Neural crest cell (in vitro differentiated cells): ENCODE measurements at regions not wholly inside any gene's neighbourhood (a gene's known extent, or its start where the extent isn't known, plus 50 kb on each side); places are given as distances from the start of the nearest gene placed in this dataset.

Experiments
- DNase-seq: peaks from one replicate; pipeline ENCODE4 v3.0.0; 2021; ENCODE audit warnings: low read depth, mixed read lengths, low spot score
- H3K27ac Mint-ChIP-seq: one replicate; pipeline ENCODE4 v1.8.0; 2021; ENCODE audit warnings: mild to moderate bottlenecking, mixed read lengths; ENCODE audit not compliant: unreplicated experiment
- H3K27me3 Mint-ChIP-seq: 2 replicates; pipeline ENCODE4 v1.8.0; 2021; ENCODE audit warnings: low read depth, mild to moderate bottlenecking, mixed read lengths
- H3K36me3 Mint-ChIP-seq: 2 replicates; pipeline ENCODE4 v1.8.0; 2021; ENCODE audit warnings: low read depth, mild to moderate bottlenecking, mixed read lengths
- H3K4me1 Mint-ChIP-seq: 2 replicates; pipeline ENCODE4 v1.8.0; 2021; ENCODE audit warnings: mixed read lengths
- H3K4me3 Mint-ChIP-seq: one replicate; pipeline ENCODE4 v1.8.0; 2021; ENCODE audit warnings: mild to moderate bottlenecking, mixed read lengths
- H3K9me3 Mint-ChIP-seq: 2 replicates; pipeline ENCODE4 v1.8.0; 2021; ENCODE audit warnings: mixed read lengths
- TF ChIP-seq, protein P1 (sequence below): fragments of 200-600 bp; sonication (generic); conservative IDR thresholded peaks from 2 replicates; pipeline ENCODE4 v1.5.0; 2021; ENCODE audit warnings: antibody characterized with exemption, mild to moderate bottlenecking

DNA sequence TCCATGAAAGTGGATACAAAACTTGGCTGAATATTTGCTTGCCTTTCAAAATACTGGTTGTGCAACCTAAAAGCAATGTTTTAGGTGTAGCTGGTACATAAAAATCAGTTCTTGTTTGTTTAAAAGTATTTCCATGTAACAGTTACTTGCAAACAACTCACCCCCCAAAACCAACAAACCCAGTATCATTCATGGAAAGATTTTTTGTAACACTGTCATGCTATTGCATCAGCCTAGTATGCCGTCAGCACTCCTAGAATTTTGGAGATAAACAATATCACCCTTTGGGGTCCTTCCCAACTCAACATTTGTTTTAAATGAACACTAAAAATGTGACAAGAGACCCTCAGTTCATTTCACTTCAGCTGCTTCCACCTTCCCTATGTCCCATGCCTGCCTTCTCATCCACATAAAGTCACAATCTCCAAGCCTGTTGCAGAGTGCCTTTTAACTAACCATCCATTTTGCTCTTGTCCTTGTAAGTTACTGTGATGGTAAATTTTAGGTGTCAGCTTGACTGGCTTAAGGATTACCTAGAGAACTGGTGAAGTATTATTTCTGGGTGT is 425.3 kb downstream of the DUSP10 start:
- Mint-ChIP-seq H3K36me3 (no peaks in the 10 kb centered on the region), H3K27me3 (no peaks in the 10 kb centered on the region), H3K27ac (no peak overlapping the region), H3K4me3 (no peak overlapping the region), H3K9me3 (no peaks in the 10 kb centered on the region), H3K4me1 (no peaks in the 10 kb centered on the region)
- TF ChIP-seq, protein P1, sequence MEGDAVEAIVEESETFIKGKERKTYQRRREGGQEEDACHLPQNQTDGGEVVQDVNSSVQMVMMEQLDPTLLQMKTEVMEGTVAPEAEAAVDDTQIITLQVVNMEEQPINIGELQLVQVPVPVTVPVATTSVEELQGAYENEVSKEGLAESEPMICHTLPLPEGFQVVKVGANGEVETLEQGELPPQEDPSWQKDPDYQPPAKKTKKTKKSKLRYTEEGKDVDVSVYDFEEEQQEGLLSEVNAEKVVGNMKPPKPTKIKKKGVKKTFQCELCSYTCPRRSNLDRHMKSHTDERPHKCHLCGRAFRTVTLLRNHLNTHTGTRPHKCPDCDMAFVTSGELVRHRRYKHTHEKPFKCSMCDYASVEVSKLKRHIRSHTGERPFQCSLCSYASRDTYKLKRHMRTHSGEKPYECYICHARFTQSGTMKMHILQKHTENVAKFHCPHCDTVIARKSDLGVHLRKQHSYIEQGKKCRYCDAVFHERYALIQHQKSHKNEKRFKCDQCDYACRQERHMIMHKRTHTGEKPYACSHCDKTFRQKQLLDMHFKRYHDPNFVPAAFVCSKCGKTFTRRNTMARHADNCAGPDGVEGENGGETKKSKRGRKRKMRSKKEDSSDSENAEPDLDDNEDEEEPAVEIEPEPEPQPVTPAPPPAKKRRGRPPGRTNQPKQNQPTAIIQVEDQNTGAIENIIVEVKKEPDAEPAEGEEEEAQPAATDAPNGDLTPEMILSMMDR, result no peak
- no peak for DNase-seq

DNA sequence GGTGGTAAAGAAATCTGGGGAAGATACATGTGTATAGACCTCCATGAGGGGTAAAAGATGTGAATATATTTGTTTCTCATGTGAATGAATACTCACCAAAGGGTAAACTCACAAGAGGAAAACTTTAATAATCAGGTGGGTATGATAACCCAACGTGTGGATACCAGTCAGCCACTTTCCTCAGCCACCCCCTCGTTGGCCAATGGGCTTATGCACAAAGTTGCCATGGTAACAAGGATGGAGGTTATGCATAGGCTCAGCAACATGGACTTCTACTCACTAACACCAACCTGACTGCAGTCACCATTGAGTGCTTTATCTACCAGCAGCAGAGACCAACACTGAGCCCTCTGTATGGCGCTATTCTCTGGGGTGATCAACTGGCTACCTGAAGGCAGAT is 424.4 kb downstream of the DUSP10 start:
- no peak overlapping the region for H3K4me3 Mint-ChIP-seq
- H3K9me3 Mint-ChIP-seq, result no peaks in the 10 kb centered on the region
- no peaks in the 10 kb centered on the region for H3K27me3 Mint-ChIP-seq
- TF ChIP-seq, protein P1, result no peak
- no peaks in the 10 kb centered on the region for H3K4me1 Mint-ChIP-seq
- no peak for DNase-seq
- no peaks in the 10 kb centered on the region for H3K36me3 Mint-ChIP-seq
- H3K27ac Mint-ChIP-seq, result no peak overlapping the region

DNA sequence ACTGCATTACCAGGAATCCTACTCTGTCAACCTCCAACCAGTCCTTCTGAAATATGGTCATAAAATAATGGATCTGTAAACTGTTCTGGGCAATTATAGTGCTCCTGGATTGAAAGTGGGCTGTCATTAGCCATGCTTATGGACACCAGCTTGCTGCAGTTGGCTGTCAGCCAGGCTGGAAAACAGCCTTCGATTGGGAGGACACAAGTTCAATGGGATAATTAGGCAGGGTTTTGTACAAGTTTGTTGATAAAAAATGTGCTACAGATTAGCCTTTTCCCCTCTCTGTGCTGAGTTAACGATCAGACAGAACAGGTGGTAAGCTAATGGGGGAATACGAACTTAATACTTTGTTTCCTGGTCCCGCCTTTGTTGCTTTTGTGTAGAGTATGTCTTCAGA is 413.9 kb downstream of the DUSP10 start:
- Mint-ChIP-seq H3K36me3 (peaks cover 3% of the 10 kb centered on the region), H3K27ac (no peak overlapping the region), H3K9me3 (peaks cover 11% of the 10 kb centered on the region), H3K4me3 (no peak overlapping the region), H3K27me3 (peaks cover 5% of the 10 kb centered on the region), H3K4me1 (no peaks in the 10 kb centered on the region)
- no peak for DNase-seq
- TF ChIP-seq, protein P1, result no peak

DNA sequence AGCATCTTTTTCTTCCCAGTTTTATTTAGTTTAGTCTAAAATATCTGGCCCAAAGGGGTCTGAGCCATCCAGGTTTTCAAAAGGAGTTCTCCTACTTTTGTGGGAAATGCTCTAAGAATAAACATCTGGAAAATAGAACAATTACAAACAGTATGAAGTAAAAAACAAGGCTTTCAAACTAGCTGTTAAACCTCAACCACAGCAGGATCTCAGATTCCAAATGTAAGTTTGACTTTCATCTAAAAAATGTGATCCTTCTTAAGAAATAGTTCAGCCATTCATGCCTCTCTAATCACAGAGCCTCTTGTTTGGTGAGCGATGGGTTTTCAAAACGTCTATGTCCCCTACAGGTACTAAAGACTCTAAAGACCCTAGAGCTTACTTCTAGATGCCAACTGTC is 413.5 kb downstream of the DUSP10 start:
- DNase-seq, result no peak
- H3K4me1 Mint-ChIP-seq, result no peaks in the 10 kb centered on the region
- TF ChIP-seq, protein P1, result no peak
- H3K9me3 Mint-ChIP-seq, result peaks cover 11% of the 10 kb centered on the region
- H3K4me3 Mint-ChIP-seq, result no peak overlapping the region
- no peak overlapping the region for H3K27ac Mint-ChIP-seq
- H3K27me3 Mint-ChIP-seq, result peaks cover 5% of the 10 kb centered on the region
- peaks cover 3% of the 10 kb centered on the region for H3K36me3 Mint-ChIP-seq

DNA sequence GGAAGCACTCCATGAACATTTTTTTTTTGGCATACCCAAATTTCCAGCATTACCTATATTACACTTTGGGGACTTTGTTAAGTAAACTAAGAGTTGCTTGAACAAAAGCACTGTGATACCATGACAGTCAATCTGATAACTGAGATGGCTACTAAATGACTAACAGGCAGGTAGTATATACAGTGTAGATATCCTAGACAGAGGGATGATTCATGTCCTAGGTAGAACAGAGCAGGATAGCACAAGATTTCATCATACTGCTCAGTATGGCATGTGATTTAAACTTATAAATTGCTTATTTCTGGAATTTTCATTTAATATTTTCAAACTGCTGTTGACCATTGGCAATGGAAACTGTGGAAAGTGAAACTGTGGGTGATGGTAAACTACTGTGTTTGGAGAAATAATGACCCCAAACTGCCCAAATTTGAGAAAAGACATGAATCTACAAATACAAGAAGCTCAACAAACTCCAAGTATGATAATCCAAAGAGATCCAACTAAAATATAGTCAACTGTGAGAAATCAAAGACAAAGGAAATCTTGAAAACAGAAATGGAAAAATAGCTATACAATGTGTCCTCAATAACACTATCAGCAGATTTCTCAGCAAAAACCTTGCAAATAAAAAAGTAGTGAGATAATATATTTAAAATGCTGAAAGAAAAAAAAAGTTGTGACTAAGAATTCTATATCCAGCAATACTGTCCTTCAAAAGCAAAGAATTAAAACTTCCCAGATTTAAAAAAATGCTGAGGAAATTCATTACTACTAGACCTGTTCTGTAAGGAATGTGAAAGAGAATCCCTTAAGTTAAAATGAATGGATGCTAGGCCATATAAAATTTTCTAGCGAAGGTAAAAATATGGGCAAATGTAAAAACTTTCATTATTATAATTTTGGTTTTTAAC is 410.4 kb downstream of the DUSP10 start:
- TF ChIP-seq, protein P1, result no peak
- Mint-ChIP-seq H3K27ac (no peak overlapping the region), H3K4me1 (peaks cover 19% of the 10 kb centered on the region), H3K36me3 (peaks cover 3% of the 10 kb centered on the region), H3K4me3 (no peak overlapping the region), H3K9me3 (peaks cover 11% of the 10 kb centered on the region), H3K27me3 (peaks cover 4% of the 10 kb centered on the region)
- DNase-seq, result no peak
